ENCODE measurements at regions not wholly inside any gene's neighbourhood (a gene's known extent, or its start where the extent isn't known, plus 50 kb on each side); places are given as distances from the start of the nearest gene placed in this dataset.

DNA sequence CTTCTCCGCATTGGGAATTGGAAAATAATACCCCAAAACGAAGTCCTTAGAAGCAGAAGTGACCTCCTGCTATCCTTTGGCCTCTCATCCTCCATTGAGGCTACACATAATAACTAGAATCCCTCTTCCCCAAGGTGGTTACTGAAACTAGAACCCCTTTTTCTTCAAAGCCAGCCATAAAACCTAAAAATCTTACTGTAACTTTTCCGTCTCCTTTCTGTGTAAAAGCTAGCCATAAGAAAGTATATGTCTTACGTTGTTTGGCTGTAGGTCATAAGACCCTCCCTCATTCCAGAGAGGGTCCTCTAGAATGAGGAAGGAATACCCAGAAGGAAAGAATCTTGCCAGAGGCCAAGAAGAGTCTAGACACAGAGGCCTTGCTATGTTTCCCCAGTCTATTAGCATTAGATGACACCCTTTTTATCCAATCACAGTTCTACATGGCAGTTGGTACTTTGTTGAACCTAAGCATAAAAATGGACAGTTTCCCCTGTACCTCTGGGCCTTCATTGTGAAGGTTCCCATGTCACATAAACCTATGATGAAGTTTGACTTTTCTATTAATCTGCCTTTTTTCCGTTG lies 133.9 kb upstream of the BTN3A2 start:
- Histone ChIP-seq H3K36me3 (ENCODE audit: insufficient read depth) (no peaks in the 10 kb centered on the region), H3K9ac (no peak overlapping the region), H3K27me3 (ENCODE audit: insufficient read depth, low read depth) (no peaks in the 10 kb centered on the region), H3K4me2 (no peak overlapping the region), H3K79me2 (ENCODE audit: insufficient read depth, low read depth) (no peaks in the 10 kb centered on the region; the same call in 1 of the 2 replicates), H3K27ac (no peak overlapping the region), H3K4me1 (ENCODE audit: low read depth, poor library complexity, severe bottlenecking) (peaks cover 29% of the 10 kb centered on the region), H3K4me3 (IDR thresholded peaks at IDR 0.05; ENCODE audit: insufficient read depth, low read depth, low read length) (no peak overlapping the region), H2AFZ (ENCODE audit: low read depth) (no peak overlapping the region), H4K20me1 (ENCODE audit: insufficient read depth) (no peaks in the 10 kb centered on the region)
- TF ChIP-seq, protein P1, sequence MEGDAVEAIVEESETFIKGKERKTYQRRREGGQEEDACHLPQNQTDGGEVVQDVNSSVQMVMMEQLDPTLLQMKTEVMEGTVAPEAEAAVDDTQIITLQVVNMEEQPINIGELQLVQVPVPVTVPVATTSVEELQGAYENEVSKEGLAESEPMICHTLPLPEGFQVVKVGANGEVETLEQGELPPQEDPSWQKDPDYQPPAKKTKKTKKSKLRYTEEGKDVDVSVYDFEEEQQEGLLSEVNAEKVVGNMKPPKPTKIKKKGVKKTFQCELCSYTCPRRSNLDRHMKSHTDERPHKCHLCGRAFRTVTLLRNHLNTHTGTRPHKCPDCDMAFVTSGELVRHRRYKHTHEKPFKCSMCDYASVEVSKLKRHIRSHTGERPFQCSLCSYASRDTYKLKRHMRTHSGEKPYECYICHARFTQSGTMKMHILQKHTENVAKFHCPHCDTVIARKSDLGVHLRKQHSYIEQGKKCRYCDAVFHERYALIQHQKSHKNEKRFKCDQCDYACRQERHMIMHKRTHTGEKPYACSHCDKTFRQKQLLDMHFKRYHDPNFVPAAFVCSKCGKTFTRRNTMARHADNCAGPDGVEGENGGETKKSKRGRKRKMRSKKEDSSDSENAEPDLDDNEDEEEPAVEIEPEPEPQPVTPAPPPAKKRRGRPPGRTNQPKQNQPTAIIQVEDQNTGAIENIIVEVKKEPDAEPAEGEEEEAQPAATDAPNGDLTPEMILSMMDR (conservative IDR thresholded peaks at IDR 0.05; ENCODE audit: low read depth, low read length), result no peak

DNA sequence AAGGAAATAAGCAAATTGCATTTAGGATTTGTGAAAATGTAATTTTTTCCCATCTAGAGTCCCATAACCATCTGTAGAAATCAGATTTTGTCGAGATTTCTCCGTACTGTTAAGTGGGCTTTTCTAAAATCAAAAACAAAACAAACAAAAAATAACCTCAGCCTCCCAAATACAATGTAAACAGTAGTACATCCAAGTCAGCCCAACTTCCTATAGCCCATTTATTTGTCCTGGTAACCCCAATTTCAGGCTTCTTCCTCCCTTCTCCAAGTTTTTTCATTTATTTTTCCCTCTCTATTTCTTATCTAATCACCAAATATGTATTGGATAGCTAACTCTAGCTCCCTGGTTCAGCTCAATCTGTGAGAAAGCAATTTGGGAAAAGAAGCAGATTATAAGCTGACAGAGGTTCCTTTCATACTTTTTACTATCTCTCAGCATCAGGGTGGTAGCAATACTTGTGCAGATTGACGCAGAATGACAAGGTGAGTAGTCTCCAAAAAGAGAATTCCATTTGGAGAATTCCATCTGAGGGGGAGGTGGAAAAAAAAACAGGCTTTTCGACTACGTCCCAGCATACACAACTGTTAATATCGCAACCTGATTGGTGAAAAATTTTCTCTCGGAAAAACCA lies 132.6 kb upstream of the BTN3A2 start:
- H3K36me3 ChIP-seq (ENCODE audit: insufficient read depth), result no peaks in the 10 kb centered on the region
- TF ChIP-seq, protein P1 (conservative IDR thresholded peaks at IDR 0.05; ENCODE audit: low read depth, low read length), result no peak
- H3K9ac ChIP-seq, result no peak overlapping the region
- H3K27me3 ChIP-seq (ENCODE audit: insufficient read depth, low read depth), result no peaks in the 10 kb centered on the region
- no peaks in the 10 kb centered on the region for H4K20me1 ChIP-seq (ENCODE audit: insufficient read depth)
- no peak overlapping the region for H2AFZ ChIP-seq (ENCODE audit: low read depth)
- no peak overlapping the region for H3K4me2 ChIP-seq
- H3K79me2 ChIP-seq (ENCODE audit: insufficient read depth, low read depth), result no peaks in the 10 kb centered on the region; the same call in 1 of the 2 replicates
- H3K4me3 ChIP-seq (IDR thresholded peaks at IDR 0.05; ENCODE audit: insufficient read depth, low read depth, low read length), result no peak overlapping the region
- H3K4me1 ChIP-seq (ENCODE audit: low read depth, poor library complexity, severe bottlenecking), result peaks cover 35% of the 10 kb centered on the region
- no peak overlapping the region; the same call in 1 of the 2 replicates for H3K27ac ChIP-seq

GRCh38 chr6:26232940-26233648 lies 131.9 kb upstream of the BTN3A2 start:
- Histone ChIP-seq H3K4me2 (peak overlapping the region; percentile 72), H3K9ac (peak overlapping the region; percentile 93; the same call in 1 of the 2 replicates), H3K36me3 (ENCODE audit: insufficient read depth) (no peaks in the 10 kb centered on the region), H3K4me3 (IDR thresholded peaks at IDR 0.05; ENCODE audit: insufficient read depth, low read depth, low read length) (no peak overlapping the region), H3K79me2 (ENCODE audit: insufficient read depth, low read depth) (no peaks in the 10 kb centered on the region; the same call in 1 of the 2 replicates), H3K4me1 (ENCODE audit: low read depth, poor library complexity, severe bottlenecking) (peaks cover 31% of the 10 kb centered on the region), H3K27ac (peak overlapping the region; percentile 91), H2AFZ (ENCODE audit: low read depth) (peak overlapping the region; percentile 60; the same call in 1 of the 2 replicates), H3K27me3 (ENCODE audit: insufficient read depth, low read depth) (no peaks in the 10 kb centered on the region), H4K20me1 (ENCODE audit: insufficient read depth) (no peaks in the 10 kb centered on the region)
- TF ChIP-seq, protein P1 (conservative IDR thresholded peaks at IDR 0.05; ENCODE audit: low read depth, low read length), result no peak

DNA sequence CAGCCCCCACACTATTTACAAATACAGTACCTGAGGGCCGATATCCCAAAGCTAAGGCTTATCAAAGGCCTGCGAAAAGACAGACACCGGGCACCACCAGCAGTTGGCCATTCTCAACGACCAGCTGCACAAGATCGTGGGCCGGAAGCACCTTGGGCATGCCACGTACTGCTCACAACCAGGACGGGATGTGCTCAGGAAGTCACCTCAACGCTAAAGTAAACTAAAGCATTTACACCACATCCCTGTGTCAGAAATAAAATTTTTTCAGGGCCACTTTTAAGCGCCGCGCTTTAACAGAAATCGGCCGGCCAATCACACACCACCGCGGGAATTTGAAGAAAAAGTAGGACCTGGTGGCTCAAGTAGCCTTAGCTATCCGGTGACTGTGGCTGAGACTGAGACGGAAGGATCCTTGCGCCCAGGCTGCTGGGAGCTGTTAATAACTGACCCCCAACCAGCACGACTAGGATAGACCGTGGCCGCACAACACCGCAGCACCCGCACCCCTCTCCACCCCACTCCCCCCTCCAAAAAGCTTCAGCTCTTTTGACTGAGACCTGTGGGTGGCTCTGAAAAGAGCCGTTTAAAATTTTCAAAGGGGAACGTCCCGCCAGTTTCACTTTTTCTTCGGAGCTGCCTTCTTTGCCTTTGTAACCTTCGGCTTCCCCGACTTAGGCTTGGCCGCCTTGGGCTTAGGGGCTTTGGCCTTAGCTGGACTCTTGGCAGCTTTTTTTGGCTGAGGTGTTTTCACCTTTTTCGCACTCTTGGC lies 131.2 kb upstream of the BTN3A2 start:
- Histone ChIP-seq H3K9ac (peak overlapping the region; percentile 93), H3K4me1 (ENCODE audit: low read depth, poor library complexity, severe bottlenecking) (peaks cover 30% of the 10 kb centered on the region), H3K36me3 (ENCODE audit: insufficient read depth) (no peaks in the 10 kb centered on the region), H3K79me2 (ENCODE audit: insufficient read depth, low read depth) (no peaks in the 10 kb centered on the region; the same call in 1 of the 2 replicates), H3K27me3 (ENCODE audit: insufficient read depth, low read depth) (no peaks in the 10 kb centered on the region), H3K27ac (peak overlapping the region; percentile 91), H4K20me1 (ENCODE audit: insufficient read depth) (no peaks in the 10 kb centered on the region), H3K4me2 (peak overlapping the region; percentile 72), H3K4me3 (IDR thresholded peaks at IDR 0.05; ENCODE audit: insufficient read depth, low read depth, low read length) (no peak overlapping the region), H2AFZ (ENCODE audit: low read depth) (peak overlapping the region; percentile 60)
- TF ChIP-seq, protein P1 (conservative IDR thresholded peaks at IDR 0.05; ENCODE audit: low read depth, low read length), result no peak
